AML-193 (cell line): ENCODE measurements at regions not wholly inside any gene's neighbourhood (a gene's known extent, or its start where the extent isn't known, plus 50 kb on each side); places are given as distances from the start of the nearest gene placed in this dataset.

Source experiments
- DNase-seq, 2 experiments: peaks; one replicate each; lab custom pipeline; 2025; lab: John Stamatoyannopoulos, UW

DNA sequence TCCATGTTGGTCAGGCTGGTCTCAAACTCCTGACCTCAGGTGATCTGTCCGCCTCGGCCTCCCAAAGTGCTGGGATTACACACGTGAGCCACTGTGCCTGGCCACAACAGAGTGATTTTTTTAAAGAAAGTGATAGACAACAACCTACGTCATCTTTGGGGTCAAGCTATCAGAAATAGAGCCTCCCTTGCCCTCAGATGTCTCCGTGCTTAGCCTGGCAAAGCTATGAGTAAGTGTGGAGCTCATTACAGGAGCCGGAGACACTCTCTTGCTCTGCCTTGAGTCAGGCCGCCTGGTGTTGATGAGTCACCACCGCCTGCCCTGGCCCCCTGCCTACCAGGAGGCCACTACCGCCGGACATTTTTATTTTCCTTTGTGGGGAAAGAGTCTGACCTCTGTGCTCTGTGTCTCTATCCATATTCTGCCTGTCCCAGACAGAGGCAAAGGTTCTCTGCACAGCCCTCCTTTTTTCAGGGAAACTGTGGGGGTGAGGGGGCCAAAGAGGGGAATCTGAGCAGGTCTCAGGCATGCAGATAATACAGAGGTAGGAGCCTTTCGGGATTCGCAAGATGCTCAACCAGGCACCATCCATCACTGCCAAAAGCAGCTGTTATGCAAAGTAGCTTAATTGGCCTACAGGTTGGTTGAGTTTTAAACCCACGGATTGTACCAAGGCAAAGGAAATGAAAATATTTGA lies 123.7 kb upstream of the CPEB4 start:
- DNase-seq = no peak

DNA sequence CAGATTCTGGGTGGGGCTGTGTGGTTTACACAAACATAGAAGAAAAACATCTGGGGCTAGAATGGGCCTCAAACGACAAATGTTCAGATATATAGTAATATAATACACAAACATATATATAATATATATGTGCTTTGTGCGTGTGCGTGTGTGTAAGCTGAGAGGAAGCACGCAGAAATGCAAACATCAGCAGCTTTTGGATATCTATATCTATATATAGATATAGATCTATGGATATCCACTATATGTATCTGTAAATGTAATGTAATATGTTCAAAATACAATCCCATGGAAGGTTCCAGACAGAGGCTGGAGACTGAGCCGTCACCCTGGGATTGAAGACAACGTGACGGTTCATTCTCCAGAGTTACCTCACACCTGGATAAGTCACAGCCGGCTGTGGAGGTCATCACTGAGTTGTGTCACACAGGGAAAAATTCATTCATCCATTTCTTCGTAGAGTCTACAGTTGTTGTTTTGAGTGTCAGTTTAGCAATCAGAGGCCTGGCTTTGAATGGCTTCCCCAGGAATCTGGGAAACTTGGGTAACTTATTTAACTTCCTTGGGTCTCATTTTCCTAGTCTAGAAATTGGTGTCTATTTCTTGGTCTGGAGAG lies 123.0 kb upstream of the CPEB4 start:
- no peak for DNase-seq

DNA sequence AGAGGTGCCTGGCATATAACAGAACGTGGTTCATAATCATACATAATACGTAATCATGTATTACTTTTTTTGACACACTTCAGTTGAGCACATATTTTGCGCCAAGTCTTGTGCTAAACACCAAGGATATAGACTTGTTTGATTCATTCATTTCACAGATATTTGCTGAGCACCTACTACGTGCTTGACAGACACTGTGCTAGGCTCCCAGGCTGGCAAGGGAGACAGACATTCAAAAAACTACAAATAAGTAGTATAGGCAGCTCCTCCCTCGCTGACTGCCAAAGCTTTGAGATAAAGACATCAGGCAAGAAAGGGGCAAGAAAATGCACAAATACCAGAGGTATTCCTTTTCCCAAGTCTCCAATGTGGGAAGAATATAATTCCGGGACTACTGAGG lies 122.5 kb upstream of the CPEB4 start:
- no peak for DNase-seq

DNA sequence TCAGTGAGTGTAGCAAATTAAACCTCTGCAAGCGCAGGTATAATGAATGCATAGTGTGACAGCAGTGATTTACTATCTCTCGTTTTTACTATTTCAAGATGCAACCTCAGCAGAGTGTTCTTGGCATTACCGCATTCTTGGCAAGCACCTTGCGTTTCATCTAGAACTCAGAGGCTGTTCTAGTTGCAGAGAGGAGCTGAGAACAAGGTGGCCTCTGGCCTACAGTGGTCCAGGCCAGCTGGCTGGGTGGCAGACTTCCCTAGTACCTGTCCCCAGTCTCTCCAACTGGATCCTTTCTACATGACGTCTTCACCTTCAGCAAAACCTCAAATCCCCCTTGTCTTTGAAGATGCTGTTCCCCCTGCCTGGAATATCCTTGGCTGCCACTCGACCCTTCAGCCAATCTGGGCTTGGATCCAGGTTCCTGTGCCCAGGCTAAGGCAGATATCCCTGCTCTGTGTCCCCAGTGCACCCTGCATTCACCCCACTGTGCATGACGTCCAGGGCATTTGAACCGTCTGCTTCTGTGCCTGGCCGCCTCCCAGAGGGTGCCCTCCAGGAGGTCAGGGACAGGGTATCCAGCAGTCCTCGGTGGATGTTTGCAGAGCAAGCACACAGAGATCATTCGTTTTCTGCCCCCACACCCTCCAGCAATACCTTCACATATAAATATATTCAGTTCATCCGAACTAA lies 120.4 kb upstream of the CPEB4 start:
- DNase-seq = no peak

DNA sequence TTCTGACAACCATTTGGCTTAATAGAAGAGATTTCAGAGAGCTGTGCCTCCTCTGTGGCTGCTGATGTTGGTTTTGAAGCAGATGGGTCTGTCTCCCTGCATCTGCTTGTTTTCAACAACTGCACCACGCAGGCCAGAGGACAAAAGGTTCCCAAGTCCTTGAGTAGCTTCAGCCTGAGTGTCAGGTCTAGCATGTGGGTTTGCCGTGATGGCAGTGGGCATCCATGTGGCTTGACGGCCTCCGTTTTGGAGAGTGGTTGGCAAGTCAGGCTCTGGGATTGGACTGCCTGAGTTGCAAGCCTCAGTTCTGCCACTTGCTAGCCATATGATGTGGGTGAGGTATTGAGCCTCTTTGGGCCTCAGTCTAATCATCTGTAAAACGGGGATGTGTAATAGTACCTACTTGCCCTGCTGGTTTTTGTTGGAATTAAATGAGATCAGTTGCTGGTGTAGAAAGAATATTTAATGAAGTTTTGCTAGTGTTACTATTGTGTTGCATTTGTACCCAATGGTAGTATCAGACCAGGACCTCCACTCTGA lies 119.8 kb upstream of the CPEB4 start:
- DNase-seq = no peak

DNA sequence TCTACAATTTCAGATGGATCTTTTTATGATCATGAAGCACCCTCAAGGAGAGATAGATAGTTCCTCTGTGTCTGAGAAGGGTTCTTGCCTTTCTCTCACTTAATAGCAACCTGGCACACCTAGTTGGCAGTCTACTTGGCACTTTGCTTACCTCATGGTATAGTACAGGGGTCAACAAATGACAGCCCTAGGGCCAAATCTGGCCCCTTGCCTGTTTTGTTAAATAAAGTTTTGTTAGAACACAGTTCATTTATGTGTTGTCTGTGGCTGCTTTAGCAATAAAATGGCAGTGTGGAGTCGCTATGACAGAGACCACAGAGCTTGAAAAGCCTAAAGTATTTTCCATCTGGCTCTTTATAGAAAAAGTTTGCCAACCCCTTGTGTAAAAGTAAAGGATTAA lies 119.3 kb upstream of the CPEB4 start:
- DNase-seq = no peak

DNA sequence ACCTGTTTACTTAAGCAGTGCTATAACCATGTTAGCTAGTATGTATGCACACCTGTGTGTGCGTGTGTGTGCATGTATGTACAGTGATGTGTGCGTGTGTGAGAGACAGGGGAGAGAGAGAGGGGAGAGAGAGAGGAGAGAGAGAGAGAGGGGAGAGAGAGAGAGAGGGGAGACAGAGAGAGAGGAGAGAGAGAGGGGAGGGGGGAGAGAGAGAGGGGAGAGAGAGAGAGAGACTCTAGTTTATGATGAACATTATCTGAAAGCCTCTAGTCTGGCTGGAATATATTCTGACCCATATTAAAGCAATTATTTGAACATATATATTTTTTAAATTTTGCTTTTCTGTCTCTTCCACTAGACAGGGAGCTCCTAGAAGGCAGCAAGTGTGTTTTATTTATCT lies 117.5 kb upstream of the CPEB4 start:
- DNase-seq = no peak

DNA sequence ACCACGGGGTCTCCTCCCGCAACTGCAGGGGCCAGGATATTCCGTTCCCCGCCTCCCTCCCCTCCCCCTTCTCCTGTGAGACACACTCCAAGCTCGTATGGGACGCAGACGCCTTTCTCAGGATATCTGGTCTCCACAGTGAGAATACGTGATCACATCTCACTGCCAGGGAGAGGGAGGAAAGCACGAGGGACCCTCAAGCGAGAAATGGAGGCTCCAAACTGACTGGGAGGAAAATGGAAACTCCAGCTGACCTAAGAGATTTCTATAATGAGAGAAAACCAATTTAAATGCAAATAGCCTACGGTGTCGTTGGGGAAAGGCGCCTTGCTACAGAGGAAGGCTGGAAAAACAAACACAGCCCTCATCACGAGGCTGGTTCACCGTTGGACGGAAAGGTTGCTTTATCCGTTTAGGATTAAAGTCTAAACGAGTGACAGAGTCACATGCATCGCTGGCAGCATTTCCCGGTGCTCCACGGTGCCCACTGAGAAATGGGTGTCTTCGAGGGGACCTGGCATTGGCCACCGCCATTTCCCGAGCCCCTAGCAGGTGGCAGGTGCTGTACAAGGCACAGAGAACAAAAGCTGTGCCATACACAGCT lies 116.9 kb upstream of the CPEB4 start:
- no peak for DNase-seq

DNA sequence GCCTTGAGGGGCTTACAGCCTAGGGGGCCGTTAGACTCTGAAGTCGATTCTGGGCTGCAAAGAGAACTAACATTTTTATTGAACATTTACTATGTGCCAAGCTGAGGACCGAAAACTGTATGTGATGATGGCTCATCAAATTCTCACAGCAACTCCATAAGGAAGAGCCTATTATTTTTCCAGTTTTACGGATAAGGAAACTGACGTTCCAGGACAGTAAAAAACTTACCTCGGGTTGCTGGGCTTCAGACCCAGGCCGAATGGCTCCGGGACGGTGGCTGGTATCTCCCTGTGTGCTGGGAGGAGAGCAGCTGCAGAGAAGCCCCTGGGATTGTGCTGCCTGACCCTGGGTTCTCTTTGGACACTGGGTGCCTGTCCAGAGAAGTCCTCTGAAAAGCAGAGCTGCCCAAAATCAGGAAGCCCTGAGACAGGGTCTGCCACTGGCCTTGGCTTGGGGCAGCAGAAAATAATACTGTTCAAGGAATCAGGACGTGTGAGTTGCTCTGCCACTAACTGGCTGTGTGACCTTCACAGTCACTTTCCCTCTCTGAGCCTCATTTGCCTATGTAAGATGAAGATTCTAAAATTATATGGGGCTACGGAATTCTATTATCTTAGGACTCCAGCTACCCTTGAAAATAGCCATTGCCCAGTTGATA lies 116.3 kb upstream of the CPEB4 start:
- no peak for DNase-seq

DNA sequence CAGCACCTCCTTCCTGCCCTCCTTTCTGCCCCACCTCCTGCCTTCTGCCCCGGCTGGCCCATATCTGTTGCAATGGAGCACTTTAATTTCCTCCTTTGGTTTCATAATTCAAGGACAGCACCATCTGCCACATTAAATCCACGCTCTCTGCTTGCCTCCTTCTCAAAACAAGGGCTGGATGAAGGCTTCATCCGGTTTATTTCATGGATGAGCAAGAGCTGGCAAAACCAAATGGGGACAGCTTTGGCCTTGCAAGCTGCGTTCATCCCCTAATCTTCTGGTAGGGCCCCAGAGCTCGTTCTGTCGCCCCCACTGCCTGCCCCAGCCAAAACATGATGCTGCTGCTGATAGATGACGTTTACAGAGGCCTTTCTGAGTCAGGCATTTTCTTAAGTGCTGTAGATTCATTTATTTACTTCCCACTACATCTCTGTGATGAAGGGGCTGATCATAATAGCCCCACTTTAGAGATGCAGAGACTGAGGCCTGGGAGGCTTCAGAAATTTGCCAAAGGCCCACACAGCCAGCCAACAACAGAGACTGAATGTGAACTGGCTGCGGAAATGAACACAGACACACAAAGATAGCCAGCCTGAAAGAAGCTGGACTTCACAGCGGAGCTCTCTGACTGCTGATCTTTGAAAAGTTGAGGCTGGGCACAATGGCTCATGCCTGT lies 115.6 kb upstream of the CPEB4 start:
- peak; percentile 16 to 29 for DNase-seq

DNA sequence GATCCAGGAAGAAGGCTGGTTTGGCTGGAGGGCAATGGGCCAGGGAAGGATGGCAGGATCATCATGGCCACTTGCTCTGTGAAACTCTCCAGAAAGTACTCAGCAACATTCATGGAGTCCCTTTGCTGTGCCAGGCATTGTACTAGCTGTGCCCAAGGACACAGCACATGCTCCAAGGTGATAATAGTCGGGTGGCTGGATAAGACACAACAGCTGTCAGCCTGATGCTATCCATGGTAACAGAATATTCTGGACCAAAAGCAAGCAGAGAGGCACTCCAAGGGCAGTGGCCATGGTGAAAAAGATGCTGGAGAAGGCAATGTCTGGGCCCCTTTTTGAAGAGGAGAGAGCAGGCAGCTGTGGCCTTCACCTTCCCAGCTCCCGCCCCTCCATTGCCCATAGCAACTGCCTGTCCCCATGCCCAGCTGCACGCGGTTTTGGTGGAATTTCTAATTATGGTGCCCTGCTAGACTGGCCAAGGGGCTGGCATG lies 113.8 kb upstream of the CPEB4 start:
- no peak for DNase-seq

DNA sequence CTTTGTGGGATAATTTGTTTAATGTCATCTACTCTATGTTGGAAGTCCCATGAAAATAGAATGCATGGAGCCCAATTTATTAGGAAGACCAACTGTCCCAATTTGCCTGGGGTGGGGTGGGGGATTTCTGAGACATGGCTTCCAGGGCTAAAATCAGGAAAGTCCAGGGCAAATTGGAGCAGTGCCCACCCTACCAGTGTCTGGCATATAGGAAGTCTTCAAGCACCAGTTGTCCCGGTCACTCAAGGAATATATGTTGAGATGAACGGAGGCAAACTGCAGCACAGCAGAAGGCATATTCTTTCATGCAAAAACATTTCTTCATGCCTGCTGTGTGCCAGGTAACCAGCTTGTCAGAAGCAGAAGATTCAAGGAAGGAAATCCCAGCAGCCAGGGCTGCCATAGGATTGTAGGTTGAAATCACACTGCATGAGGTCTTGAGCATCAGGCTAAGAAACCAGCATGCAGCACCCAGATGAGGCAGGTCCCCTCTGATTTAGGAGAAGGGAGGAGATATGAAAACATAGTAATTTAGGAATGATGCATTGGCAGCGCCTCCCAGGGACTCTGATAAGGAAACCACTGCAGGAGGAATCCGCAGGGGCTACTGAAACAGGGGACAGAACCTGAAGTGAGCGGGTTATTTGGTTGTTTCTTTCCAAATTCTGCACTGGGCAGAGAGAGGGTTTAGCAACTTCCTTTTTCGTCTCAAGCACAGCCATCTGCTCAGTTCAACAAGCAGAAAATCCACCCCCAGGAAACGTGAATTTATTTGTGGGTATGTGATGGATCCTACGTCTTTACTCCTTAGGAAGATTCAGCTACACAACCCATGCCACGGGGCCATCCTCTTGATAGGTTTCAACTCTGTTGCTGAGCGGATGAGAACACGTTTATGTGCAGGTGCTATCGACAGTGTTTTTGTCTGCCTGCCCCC lies 112.6 kb upstream of the CPEB4 start:
- DNase-seq = peak; percentile 53 to 63

DNA sequence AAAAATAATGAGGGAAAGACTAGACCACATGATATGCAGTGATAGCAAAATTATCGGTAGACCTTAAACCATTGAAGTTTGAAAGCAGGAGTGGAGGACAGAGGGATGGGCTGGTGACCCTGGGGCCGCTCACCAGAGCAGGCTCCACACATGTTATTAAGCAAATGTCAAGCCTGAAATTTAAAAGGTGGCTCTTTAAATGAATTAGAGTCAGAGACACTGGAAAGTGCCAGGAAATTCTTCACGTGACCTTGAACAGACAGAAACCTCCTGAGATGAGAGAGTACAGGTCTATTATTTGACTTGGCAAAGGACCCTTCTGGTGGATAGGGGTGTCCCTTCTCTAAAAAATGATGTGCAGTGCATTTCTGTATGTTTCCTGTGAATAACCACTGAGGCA lies 111.0 kb upstream of the CPEB4 start:
- DNase-seq = no peak

DNA sequence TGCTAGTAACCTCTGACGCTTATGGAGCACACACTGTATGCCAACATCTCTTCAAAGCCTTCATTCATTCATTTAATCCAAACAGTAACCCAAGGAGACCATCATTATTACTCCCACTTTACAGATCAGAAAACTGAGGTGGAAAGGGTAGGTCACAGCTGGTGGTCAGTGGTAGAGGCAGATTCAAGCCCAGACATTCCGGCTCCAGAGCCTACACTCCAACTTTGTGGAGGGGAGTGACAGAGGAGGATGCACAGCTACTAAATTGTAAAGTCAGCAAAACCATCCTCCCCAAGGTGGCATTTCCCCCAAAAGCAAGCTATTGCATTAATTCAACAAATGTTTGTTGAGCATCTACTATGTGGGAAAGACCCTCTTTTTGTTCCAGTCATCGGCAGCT lies 110.5 kb upstream of the CPEB4 start:
- DNase-seq = no peak

DNA sequence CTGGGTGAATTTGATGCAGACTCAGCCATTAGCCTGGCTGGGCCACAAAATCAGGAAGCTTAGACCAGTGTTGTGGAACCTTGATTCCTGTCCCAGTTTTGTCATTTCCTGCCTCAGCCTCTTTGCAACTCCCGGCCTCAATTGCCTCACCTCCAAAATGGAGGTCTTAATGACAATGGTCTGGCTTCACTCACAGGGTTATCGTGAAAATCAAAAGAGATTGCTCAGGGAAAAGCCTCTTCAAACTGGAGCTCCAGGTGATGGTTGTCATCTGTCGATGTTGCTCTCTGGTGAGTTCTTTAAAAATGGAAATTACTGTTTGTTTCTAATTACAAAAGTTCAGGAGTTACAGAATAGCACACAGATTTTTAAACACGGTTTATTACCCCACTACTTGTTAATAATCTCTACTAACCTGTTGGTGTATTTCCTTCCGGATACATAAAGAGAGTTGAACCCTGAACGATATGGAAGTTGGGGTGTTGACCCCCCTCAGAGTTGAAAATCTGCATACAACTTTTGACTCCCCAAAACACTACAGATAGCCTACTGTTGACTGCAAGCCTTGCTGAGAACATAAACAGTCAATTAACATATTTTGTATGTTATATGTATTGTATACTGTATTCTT lies 109.9 kb upstream of the CPEB4 start:
- DNase-seq = peak; percentile 60 to 71

DNA sequence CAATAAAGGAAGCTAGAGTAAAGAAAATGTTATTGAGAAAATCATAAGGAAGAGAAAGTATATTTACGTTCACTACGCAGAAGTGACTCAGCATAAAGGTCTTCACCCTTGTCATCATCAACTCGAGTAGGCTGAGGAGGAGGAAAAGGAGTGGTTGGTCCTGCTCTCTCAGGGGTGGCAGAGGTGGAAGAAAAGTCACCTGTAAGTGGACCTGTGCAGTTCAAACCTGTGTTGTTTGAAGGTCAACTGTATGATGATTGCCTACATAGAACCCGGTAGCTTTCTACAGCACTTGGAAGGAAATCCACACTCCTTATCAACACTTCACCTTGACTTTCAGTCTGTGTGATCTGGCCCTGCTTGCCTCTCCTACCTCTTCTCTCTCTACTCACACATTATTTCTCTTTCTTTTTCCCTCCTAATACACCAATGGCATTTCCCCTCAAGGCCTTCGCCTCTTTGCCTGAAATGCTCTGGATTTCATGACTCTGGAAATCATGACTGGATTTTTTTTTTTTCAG lies 109.3 kb upstream of the CPEB4 start:
- DNase-seq = no peak

DNA sequence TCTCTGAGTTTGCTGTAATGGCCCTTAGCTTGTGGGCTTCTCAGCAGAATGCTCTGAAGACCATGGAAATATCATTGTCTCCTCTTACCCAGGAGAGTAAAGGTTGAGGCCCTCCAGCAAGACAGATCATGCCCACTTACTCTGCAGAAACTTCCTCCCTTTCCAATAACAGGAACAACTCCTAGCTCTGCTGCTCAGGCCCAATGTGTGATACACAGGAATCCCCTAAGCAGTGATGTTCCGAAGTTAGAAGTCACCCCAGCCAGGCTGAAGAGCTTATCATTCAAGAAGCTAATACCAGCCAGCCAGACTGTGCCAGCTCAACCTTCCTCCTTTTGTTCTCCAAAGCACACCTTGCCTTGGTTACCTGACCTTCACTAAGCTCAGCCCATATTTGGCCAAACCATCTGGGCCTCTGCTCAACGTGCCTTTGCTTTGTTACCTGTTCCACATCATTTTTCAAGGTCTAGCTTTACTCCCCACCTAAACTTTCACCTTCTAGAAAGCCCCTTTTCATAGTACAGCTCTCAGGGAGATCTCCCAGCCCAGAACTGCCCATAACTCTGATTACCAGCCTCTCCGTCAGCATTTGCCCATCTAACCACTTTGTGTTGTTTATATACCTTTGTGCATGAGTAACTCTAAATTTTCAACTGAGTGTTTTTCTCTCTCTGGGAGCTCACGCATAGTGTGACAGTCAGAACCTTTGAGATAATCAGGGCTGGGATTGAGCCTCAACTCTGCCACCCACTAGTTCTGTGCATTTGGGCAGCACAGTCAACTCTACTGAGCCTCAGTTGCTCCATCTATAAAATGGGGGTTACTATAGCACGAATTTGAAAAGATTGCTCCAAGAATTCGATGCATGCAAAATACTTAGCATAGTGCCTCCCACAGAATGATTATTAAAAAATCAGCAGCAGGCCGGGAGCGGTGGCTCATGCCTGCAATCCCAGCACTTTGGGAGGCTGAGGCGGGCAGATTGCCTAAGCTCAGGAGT lies 107.6 kb upstream of the CPEB4 start:
- no peak for DNase-seq

DNA sequence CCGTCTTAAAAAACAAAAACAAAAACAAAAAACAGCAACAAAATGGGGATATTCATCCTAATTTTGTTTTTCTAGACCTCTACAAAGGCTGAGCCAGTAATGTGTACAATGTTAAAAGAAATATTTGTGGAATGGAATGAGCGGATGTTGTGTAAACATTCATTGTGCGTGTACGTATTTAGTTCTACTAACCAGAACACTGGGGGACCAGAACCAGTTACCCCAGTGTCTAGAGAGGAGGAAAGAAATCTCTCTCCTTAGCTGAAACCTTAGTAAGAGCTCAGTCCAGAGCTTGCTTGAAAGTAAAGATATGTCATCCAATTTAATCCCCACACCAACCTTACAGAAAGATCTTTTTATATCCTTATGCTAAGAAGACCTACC lies 106.7 kb upstream of the CPEB4 start:
- DNase-seq = no peak
